ENCODE measurements at regions not wholly inside any gene's neighbourhood (a gene's known extent, or its start where the extent isn't known, plus 50 kb on each side); places are given as distances from the start of the nearest gene placed in this dataset.

- DNase-seq, result no peak
These were observed 219.2 kb downstream of the C6orf118 start for GRCh38 chr6:165090242-165090641.

DNA sequence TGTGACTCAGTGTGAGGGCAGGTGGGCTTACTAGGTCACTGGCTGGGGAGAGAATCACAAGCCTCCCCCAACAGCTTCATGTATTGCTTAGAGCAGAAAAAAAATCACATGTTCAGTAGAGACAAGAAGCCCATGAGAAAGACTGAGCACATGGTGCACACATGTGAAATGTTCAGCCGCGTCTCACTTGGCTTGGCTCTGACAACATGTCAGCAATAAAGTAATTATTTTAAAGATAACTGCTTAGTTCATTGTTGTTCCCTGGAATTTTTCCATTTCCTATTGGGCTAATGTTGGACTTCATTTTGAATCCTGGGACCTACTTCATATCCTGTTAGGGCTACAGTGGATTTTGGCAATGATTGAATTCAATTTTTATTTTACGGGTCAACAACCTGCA, 222.6 kb downstream of the C6orf118 start:
- no peak for DNase-seq

DNA sequence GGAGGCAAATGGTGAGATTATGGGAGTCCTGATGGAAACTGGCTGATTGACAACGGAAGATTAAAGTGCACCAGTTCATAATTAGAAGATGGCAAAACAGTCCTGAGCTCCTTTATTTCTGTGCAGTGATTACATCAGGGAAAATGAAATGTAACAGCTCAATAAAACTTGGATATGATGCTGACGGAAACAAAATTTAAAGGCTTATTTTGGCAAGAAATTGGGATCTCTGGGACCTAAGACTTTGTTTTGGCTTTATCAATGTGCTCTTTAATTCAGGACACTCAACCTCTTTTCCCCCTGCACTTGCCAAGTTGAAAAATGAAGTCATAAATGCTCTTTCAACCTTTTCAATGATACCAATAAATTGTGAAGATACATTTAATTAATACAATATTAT, 226.8 kb downstream of the C6orf118 start:
- DNase-seq, result no peak

DNA sequence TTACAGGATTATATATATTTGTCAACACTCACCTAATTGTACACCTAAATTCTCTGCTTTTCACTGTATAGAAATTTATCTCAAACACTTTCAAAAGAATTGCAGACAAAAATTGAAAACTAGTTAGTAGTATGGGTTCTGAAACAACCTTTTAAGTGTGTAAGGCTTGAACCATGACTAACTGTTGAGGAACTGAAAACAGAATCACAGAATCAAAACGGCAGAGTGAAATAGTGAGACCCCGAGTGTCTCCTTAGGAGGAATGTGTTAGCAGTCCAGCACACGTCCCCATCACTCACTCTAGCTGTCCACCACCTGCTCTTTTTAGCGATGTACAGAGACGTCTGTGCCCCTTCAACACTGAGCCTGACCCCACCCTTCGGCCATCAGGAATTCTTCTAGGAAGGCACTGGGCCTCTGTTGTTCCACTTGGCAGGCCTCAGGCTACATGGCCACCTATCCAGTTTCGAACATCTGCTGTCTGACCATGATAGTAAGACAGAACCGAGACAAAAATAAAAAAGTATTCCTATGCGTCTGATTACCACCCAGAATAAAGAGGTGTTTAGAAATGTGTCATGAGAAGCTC, 227.4 kb downstream of the C6orf118 start:
- no peak for DNase-seq

GRCh38 chr6:165077876-165078275, 231.5 kb downstream of the C6orf118 start:
- DNase-seq, result no peak

DNA sequence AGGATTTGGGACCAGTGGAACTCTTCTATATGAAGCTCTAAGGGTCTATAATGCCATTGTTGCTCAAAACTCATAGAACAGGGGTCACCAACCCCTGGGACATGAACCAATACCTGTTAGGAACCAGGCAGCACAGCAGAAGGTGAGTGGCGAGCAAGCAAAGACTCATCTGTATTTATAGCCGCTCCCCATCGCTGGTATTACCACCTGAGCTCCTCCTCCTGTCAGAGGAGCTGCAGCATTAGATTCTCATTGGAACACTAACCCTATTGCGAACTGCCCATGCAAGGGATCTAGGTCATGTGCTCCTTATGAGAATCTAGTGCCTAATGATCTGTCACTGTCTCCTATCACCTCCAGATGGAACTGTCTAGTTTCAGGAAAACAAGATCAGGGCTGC, 237.5 kb downstream of the C6orf118 start:
- no peak for DNase-seq

- DNase-seq, result no peak
These were observed 248.7 kb downstream of the C6orf118 start for GRCh38 chr6:165060720-165061119.

- DNase-seq, result no peak
These were observed 250.4 kb downstream of the C6orf118 start for GRCh38 chr6:165059032-165059431.

GRCh38 chr6:165056292-165056691, 253.1 kb downstream of the C6orf118 start:
- no peak for DNase-seq

GRCh38 chr6:165055231-165055630, 254.2 kb downstream of the C6orf118 start:
- peak in 9 of 51 donors; percentile 0 to 59 (median 10) for DNase-seq

GRCh38 chr6:165052561-165053480, 256.6 kb downstream of the C6orf118 start:
- no peak for DNase-seq

GRCh38 chr6:165049362-165049761, 260.0 kb downstream of the C6orf118 start:
- peak in 10 of 51 donors; percentile 1 to 22 (median 7) for DNase-seq

GRCh38 chr6:165047952-165048351, 261.5 kb downstream of the C6orf118 start:
- no peak for DNase-seq

DNA sequence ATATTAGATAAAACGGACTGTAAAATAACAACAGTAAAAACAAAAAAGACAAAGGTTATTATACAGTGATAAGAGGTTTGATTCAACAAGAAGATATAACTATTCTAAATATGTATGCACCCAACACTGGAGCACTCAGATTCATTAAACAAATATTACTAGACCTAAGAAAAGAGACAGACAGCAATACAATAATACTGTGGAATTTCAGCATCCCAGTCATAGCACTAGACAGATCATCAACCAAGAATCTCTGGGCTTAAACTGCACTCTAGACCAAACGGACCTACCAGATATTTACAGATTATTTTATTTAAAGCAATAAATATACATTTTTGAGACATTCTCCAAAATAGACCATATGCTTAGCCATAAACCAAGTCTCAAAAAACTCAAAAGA, 263.8 kb downstream of the C6orf118 start:
- DNase-seq, result no peak

DNA sequence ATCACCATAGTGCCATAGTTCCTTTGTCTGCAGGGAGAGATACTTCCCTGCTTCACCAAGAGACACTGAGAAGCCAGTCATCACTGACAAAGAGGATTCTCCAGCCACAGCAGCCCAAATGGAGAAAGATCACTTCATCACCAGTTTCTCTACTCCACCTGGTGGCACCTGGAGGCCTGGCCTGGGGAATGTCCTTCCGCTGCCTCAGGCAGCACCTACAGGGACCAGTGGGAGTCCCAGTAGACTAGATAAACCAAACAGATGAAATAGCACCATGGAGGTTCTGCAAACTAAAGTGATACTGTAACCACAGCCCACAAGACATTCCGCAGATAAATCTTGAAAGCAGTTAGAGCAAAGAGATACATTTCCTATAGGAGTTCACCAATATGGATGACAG, 266.5 kb downstream of the C6orf118 start:
- no peak for DNase-seq

GRCh38 chr6:165040440-165040839, 269.0 kb downstream of the C6orf118 start:
- no peak for DNase-seq

DNA sequence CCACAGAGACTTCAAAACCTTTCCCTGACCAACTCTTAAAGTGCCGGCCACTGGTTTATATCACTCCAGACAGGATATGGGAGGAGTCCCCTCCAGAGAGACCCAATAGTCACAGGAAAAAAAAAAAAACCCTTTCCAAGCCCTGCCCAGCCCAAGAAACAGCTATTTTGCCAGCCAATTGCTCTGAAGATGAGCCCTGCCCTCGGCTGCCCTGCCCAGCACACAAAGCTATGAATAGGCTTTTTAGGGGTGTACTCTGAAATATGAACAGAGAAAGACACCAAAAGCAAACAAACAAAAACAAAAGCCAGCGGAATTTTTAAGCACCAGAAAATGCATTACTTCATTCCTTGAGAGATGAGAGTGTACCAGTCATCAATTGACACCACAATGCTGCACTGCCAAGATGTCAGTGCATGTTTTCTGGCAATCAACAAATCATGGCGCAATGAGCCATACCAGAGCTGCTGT, 275.1 kb downstream of the C6orf118 start:
- DNase-seq, result no peak

GRCh38 chr6:165031502-165031901, 277.9 kb downstream of the C6orf118 start:
- no peak for DNase-seq

GRCh38 chr6:165025040-165025439, 284.4 kb downstream of the C6orf118 start:
- no peak for DNase-seq

DNA sequence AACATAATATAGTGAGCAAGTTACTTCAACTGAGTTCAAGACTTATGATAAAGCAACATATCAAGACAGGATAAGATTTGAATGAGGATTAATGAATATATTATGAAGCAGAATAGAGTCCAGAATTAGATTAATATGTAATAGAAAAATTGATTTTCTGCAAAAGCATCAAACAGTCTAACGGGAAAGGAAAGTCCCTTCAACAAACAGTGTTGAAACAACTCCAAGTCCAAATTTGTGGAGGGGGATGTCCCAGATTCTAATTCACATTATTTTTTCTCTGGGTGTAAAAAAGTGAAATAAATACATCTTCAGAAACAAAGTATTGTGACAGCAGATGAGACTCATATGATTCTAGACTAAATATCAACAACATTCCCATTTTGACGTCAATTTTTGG, 289.7 kb downstream of the C6orf118 start:
- no peak for DNase-seq

- DNase-seq, result no peak
These were observed 293.7 kb downstream of the C6orf118 start for GRCh38 chr6:165015676-165016075.

DNA sequence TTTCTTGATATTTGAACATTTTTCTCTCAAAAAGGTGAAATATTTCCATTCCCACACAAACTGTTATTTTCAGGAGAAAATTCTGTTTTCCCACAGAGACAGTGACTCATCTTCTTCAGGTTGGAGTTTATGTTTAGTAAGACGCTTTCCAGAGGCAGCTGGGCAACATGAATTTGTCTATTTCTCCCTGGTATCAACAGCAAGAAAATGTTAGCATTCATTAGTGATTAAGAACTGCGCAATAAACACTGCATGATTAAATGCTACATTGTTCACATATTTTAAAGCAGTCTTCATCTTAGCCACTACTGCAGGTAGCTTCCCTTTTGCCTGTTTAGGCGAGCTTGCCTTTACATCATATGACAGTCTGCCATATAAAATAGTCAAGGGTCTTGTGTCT, 295.7 kb downstream of the C6orf118 start:
- no peak for DNase-seq

DNA sequence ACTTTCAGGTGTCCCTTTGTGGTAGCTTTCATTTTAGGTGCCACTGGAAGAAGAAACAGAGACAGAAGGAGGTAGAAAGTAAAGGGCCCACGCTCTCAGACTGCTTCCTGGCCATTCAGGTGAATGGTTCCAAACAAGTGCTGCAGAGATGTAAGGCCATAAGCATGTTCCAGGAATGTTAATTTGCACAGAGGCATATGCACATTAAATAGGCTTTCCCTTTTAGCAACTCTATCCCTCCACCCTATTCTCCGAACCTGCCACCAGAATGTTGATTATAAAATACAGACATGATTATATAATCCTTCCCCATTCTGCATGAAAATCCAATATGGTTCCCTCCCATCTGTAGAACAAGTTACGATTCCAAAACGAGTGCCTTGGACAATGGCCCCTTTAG, 297.2 kb downstream of the C6orf118 start:
- DNase-seq, result no peak

All from hypothalamus (tissue), 51 donors.